DND-41 (cell line): ENCODE measurements at regions not wholly inside any gene's neighbourhood (a gene's known extent, or its start where the extent isn't known, plus 50 kb on each side); places are given as distances from the start of the nearest gene placed in this dataset.
"Not testable (repeated sequence)": the region's sequence is repeated elsewhere in the genome, so short reads cannot be mapped to it uniquely, and the experiment has no call there.

Experiments
- ATAC-seq: fragments of 200-7000 bp; cut with Tn5 transposase; 3 replicates; pipeline ENCODE4 v1.9.1; 2021; ENCODE audit warnings: low read depth; ENCODE audit not compliant: insufficient read depth
- DNase-seq: peaks from one replicate; pipeline ENCODE4 v3.0.0-alpha.2; 2020
- H2AFZ ChIP-seq: 2 replicates; pipeline ENCODE4 v1.6.0; 2012; ENCODE audit warnings: low read depth, low read length
- H3K27ac ChIP-seq: 2 replicates; pipeline ENCODE4 v1.5.1; 2012; ENCODE audit warnings: low read length, inconsistent platforms
- H3K27me3 ChIP-seq: fragments of 200-600 bp; sonication (generic); 2 replicates; pipeline ENCODE4 v1.6.0; 2012; ENCODE audit warnings: low read length, mild to moderate bottlenecking, inconsistent platforms; ENCODE audit not compliant: insufficient read depth, poor library complexity
- H3K36me3 ChIP-seq: 2 replicates; pipeline ENCODE4 v1.5.1; 2012; ENCODE audit warnings: low read length, inconsistent platforms; ENCODE audit not compliant: insufficient read depth
- H3K4me1 ChIP-seq: 2 replicates; pipeline ENCODE4 v1.5.1; 2012; ENCODE audit warnings: mild to moderate bottlenecking, low read length; ENCODE audit not compliant: insufficient read depth
- H3K4me2 ChIP-seq: 2 replicates; pipeline ENCODE4 v1.6.0; 2012; ENCODE audit warnings: mild to moderate bottlenecking, moderate library complexity, low read length, inconsistent platforms; ENCODE audit not compliant: insufficient read depth
- H3K4me3 ChIP-seq, 2 experiments: fragments of 200-600 bp in 1 of 2; shearing (Covaris generic) in 1 of 2; 2 replicates each; pipeline ENCODE4 v1.5.1; 2012 to 2016; ENCODE audit warnings: inconsistent platforms in 2 of 2, low read length in 2 of 2, mild to moderate bottlenecking in 2 of 2, low read depth in 1 of 2, moderate library complexity in 1 of 2
- H3K79me2 ChIP-seq: 2 replicates; pipeline ENCODE4 v1.6.0; 2012; ENCODE audit warnings: low read length, inconsistent platforms; ENCODE audit not compliant: insufficient read depth
- H3K9ac ChIP-seq: 2 replicates; pipeline ENCODE4 v1.6.0; 2012; ENCODE audit warnings: low read depth, mild to moderate bottlenecking, inconsistent platforms, low read length, moderate library complexity
- H3K9me3 ChIP-seq: 2 replicates; pipeline ENCODE4 v1.5.1; 2012; ENCODE audit warnings: low read length, moderate library complexity, mild to moderate bottlenecking, inconsistent platforms; ENCODE audit not compliant: insufficient read depth, severe bottlenecking
- H4K20me1 ChIP-seq: 2 replicates; pipeline ENCODE4 v1.6.0; 2012; ENCODE audit warnings: low read length; ENCODE audit not compliant: insufficient read depth
- EZH2 ChIP-seq: IDR thresholded peaks from 3 replicates; pipeline ENCODE4 v1.6.1; 2012; ENCODE audit warnings: borderline replicate concordance, low read depth, mild to moderate bottlenecking, moderate library complexity, low read length, inconsistent platforms; ENCODE audit not compliant: severe bottlenecking
- TF ChIP-seq, protein P1 (sequence below): IDR thresholded peaks from 2 replicates; pipeline ENCODE4 v1.5.1; 2012; ENCODE audit warnings: borderline replicate concordance, low read length, moderate library complexity, mild to moderate bottlenecking; ENCODE audit not compliant: poor library complexity, severe bottlenecking; ENCODE audit errors: extremely low read depth

DNA sequence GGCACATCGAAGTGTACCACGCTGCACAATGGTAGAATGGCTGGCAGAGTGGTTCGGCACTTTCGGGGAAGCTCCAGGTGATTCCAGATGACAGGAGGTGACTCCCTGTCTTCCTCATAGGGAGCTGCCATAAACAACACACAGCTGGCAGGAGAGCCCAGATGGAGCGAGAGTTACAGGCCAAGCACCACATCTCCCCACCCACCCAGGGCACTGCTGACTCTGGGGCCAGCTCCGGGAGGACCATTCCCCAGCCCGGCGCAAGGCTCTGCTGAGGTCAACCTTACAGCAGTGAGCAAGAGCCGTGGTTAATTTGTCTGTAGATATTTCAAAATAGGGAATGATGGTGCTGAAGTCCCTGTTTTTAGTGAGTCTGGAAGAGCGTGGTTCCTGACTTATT is 78.8 kb upstream of the HMGXB4 start:
- H2AFZ ChIP-seq: no peak overlapping the region
- H3K36me3 ChIP-seq: no peaks in the 10 kb centered on the region
- no peaks in the 10 kb centered on the region for H4K20me1 ChIP-seq
- no peaks in the 10 kb centered on the region for H3K9me3 ChIP-seq
- H3K4me3 ChIP-seq: no peak overlapping the region
- TF ChIP-seq, protein P1, sequence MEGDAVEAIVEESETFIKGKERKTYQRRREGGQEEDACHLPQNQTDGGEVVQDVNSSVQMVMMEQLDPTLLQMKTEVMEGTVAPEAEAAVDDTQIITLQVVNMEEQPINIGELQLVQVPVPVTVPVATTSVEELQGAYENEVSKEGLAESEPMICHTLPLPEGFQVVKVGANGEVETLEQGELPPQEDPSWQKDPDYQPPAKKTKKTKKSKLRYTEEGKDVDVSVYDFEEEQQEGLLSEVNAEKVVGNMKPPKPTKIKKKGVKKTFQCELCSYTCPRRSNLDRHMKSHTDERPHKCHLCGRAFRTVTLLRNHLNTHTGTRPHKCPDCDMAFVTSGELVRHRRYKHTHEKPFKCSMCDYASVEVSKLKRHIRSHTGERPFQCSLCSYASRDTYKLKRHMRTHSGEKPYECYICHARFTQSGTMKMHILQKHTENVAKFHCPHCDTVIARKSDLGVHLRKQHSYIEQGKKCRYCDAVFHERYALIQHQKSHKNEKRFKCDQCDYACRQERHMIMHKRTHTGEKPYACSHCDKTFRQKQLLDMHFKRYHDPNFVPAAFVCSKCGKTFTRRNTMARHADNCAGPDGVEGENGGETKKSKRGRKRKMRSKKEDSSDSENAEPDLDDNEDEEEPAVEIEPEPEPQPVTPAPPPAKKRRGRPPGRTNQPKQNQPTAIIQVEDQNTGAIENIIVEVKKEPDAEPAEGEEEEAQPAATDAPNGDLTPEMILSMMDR: no peak
- no peaks in the 10 kb centered on the region for H3K79me2 ChIP-seq
- no peak overlapping the region for H3K9ac ChIP-seq
- ATAC-seq (no peak), DNase-seq (no peak)
- no peaks in the 10 kb centered on the region for H3K4me1 ChIP-seq
- H3K27me3 ChIP-seq: peaks cover 4% of the 10 kb centered on the region
- H3K27ac ChIP-seq: no peak overlapping the region
- H3K4me2 ChIP-seq: no peak overlapping the region

DNA sequence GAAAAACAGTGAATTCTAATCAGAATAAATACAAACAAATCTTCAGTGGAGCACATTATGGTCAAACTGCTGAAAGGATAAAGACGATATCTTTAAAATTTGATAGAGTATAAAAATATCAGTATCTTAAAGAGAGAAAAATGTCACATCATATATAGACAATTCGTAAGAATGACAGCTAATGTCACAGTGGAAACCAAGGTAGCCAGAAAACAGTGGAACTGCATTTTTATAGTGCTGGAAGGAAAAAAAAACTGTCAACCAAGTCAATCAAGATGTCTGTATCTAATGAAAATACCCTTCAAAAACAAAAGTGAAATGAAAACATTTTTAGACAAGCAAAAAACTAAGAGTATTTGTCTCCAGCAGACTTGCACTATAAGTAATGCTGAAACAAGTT is 73.4 kb upstream of the HMGXB4 start:
- no peak overlapping the region for H3K9ac ChIP-seq
- H3K27me3 ChIP-seq: no peaks in the 10 kb centered on the region
- H2AFZ ChIP-seq: no peak overlapping the region
- H3K4me2 ChIP-seq: no peak overlapping the region
- DNase-seq: no peak
- H3K36me3 ChIP-seq: no peaks in the 10 kb centered on the region
- no peaks in the 10 kb centered on the region for H3K4me1 ChIP-seq
- no peak overlapping the region for H3K4me3 ChIP-seq
- no peaks in the 10 kb centered on the region for H3K9me3 ChIP-seq
- H3K79me2 ChIP-seq: no peaks in the 10 kb centered on the region
- no peak overlapping the region for H3K27ac ChIP-seq
- no peak for ATAC-seq
- no peaks in the 10 kb centered on the region for H4K20me1 ChIP-seq
- no peak for TF ChIP-seq EZH2
- TF ChIP-seq, protein P1: no peak

DNA sequence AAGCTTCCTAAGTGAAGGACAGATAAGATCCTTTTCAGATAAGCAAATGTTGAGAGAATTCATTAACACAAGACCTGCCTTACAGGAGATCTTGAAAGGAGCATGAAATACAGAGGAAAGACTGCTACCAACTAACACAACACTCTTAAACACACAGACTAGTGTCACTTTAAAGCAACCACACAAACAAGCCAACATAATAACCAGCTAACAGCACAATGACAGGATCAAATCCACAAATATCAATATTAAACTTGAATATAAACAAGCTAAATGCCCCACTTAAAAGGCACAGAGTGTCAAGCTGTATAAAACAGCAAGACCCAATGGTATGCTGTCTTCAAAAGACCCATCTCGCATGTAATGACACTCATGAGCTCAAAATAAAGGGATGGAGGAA is 70.8 kb upstream of the HMGXB4 start:
- TF ChIP-seq, protein P1: no peak
- TF ChIP-seq EZH2: no peak

DNA sequence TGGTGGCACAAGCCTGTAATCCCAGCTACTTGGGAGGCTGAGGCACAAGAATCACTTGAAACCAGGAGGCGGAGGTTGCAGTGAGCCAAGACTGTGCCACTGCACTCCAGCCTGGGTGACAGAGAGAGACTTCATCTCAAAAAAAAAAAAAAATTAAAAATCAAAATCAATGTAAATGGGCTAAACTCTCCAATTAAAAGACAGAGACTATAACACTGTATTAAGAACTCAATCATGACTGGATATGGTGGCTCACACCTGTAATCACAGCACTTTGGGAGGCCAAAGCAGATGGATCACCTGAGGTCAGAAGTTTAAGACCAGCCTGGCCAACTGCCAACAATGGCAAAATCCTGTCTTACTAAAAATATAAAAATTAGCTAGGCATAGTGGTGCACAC is 68.4 kb upstream of the HMGXB4 start:
- not testable (repeated sequence) for H3K36me3 ChIP-seq, H3K27me3 ChIP-seq, H4K20me1 ChIP-seq, DNase-seq, H3K9me3 ChIP-seq, H3K9ac ChIP-seq, H3K4me1 ChIP-seq, H3K4me2 ChIP-seq, ATAC-seq, H2AFZ ChIP-seq, H3K4me3 ChIP-seq, H3K27ac ChIP-seq, H3K79me2 ChIP-seq

More for the DNA sequence above, 70.8 kb upstream of the HMGXB4 start:
- no peak overlapping the region for H2AFZ ChIP-seq
- ATAC-seq: no peak
- H3K27ac ChIP-seq: no peak overlapping the region
- H3K27me3 ChIP-seq: no peaks in the 10 kb centered on the region
- H4K20me1 ChIP-seq: no peaks in the 10 kb centered on the region
- H3K79me2 ChIP-seq: no peaks in the 10 kb centered on the region
- H3K36me3 ChIP-seq: no peaks in the 10 kb centered on the region
- H3K9me3 ChIP-seq: peaks cover 10% of the 10 kb centered on the region
- no peak overlapping the region for H3K9ac ChIP-seq
- no peaks in the 10 kb centered on the region for H3K4me1 ChIP-seq
- DNase-seq: no peak
- H3K4me3 ChIP-seq: no peak overlapping the region
- no peak overlapping the region for H3K4me2 ChIP-seq
